ENCODE measurements at regions not wholly inside any gene's neighbourhood (a gene's known extent, or its start where the extent isn't known, plus 50 kb on each side); places are given as distances from the start of the nearest gene placed in this dataset.

DNA sequence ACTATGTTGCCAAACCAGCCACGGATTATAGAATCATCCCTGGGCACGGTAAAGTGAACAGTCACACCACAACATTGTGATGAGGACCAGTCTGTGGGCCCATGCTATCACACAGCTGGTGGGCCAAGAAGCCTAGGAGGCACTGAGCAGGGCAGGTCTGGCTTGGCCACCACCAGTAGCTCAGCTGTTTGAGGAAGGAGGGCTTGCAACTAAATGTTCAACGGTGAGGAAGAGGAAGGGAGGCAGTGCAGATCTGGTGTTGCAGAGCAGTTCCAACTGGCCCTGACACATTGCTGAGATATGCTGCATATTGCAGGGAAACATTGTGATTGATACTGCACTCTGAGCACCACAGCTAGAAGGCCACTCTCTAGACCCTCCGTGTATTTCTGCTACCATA is 77.9 kb upstream of the ATG10 start:
- no peak for TF ChIP-seq POLR2A (IDR thresholded peaks at IDR 0.05; ENCODE audit: low read length)
- no peak for TF ChIP-seq GATA1 (IDR thresholded peaks at IDR 0.05; ENCODE audit: low read depth, low read length)

All from erythroblast (primary cell).